HFFc6 (cell line): ENCODE measurements at regions not wholly inside any gene's neighbourhood (a gene's known extent, or its start where the extent isn't known, plus 50 kb on each side); places are given as distances from the start of the nearest gene placed in this dataset.

ENCODE experiments used
- DNase-seq: peaks from one replicate; pipeline ENCODE4 v3.0.0-alpha.2; 2018
- H3K27ac Mint-ChIP-seq: 2 replicates; pipeline ENCODE4 v1.8.0; 2020; ENCODE audit warnings: mild to moderate bottlenecking, mixed read lengths
- H3K27me3 Mint-ChIP-seq: 2 replicates; pipeline ENCODE4 v1.8.0; 2021; ENCODE audit warnings: mild to moderate bottlenecking, moderate library complexity, mixed read lengths; ENCODE audit not compliant: insufficient read depth
- H3K36me3 Mint-ChIP-seq: 2 replicates; pipeline ENCODE4 v1.8.0; 2021; ENCODE audit warnings: low read depth, mixed read lengths
- H3K4me1 Mint-ChIP-seq: 2 replicates; pipeline ENCODE4 v1.8.0; 2020; ENCODE audit warnings: low read depth, mixed read lengths
- H3K4me3 Mint-ChIP-seq: 2 replicates; pipeline ENCODE4 v1.8.0; 2020; ENCODE audit warnings: mild to moderate bottlenecking, moderate library complexity, mixed read lengths
- H3K9me3 Mint-ChIP-seq: 2 replicates; pipeline ENCODE4 v1.8.0; 2020; ENCODE audit warnings: mild to moderate bottlenecking, mixed read lengths
- TF ChIP-seq, protein P1 (sequence below): fragments of 200-600 bp; sonication (generic); IDR thresholded peaks from 2 replicates; pipeline ENCODE4 v1.5.0; 2021; ENCODE audit warnings: antibody characterized with exemption, mild to moderate bottlenecking

DNA sequence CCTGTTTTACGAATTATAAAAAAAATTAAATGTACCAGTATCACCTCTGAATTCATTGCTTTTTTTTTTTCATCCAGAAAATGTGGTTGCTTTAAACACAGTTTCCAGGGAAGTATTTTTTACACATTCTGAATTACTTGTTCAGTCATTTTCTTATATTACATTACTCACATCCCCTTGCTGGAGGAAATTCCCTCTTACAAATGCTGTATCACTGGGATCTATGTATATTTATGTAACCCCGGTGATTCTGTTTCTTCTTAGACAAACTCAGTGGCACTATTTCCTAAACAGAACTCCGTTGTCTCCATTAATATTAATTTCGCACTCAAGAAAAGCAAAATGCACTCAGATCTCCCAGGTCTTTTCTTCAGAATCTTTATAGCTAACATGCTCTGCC is 1078.5 kb upstream of the ZEB2 start:
- Mint-ChIP-seq H3K4me1 (peaks cover 89% of the 10 kb centered on the region), H3K4me3 (no peak overlapping the region)
- TF ChIP-seq, protein P1, sequence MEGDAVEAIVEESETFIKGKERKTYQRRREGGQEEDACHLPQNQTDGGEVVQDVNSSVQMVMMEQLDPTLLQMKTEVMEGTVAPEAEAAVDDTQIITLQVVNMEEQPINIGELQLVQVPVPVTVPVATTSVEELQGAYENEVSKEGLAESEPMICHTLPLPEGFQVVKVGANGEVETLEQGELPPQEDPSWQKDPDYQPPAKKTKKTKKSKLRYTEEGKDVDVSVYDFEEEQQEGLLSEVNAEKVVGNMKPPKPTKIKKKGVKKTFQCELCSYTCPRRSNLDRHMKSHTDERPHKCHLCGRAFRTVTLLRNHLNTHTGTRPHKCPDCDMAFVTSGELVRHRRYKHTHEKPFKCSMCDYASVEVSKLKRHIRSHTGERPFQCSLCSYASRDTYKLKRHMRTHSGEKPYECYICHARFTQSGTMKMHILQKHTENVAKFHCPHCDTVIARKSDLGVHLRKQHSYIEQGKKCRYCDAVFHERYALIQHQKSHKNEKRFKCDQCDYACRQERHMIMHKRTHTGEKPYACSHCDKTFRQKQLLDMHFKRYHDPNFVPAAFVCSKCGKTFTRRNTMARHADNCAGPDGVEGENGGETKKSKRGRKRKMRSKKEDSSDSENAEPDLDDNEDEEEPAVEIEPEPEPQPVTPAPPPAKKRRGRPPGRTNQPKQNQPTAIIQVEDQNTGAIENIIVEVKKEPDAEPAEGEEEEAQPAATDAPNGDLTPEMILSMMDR: no peak

DNA sequence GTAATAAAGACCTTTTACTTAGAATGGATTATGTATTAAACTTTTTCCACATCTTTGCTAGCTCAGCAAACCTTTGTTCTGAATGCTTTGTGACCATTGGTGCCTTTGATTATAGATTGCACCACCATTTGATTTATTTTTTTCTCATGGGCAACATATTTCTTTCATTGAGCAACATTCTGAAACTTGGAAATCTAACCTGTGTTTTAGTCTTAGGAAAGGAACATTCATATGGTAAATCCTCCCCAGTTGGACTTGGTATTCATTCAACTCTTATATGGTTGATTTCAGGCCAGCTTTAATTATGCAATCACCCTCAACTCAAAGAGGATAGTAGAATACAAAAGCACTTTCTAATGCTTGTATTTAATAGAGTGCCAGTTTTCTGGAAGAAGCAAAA is 1077.9 kb upstream of the ZEB2 start:
- Mint-ChIP-seq H3K27ac (no peak overlapping the region), H3K36me3 (no peaks in the 10 kb centered on the region), H3K27me3 (no peaks in the 10 kb centered on the region), H3K9me3 (no peaks in the 10 kb centered on the region), H3K4me1 (peaks cover 95% of the 10 kb centered on the region), H3K4me3 (no peak overlapping the region)
- TF ChIP-seq, protein P1: no peak
- no peak for DNase-seq

More for the DNA sequence above, 1078.5 kb upstream of the ZEB2 start:
- H3K9me3 Mint-ChIP-seq: no peaks in the 10 kb centered on the region
- H3K27me3 Mint-ChIP-seq: no peaks in the 10 kb centered on the region
- peak overlapping the region; percentile 69 for H3K27ac Mint-ChIP-seq
- H3K36me3 Mint-ChIP-seq: peaks cover 4% of the 10 kb centered on the region; the same call in 1 of the 2 replicates
- DNase-seq: peak; percentile 59

DNA sequence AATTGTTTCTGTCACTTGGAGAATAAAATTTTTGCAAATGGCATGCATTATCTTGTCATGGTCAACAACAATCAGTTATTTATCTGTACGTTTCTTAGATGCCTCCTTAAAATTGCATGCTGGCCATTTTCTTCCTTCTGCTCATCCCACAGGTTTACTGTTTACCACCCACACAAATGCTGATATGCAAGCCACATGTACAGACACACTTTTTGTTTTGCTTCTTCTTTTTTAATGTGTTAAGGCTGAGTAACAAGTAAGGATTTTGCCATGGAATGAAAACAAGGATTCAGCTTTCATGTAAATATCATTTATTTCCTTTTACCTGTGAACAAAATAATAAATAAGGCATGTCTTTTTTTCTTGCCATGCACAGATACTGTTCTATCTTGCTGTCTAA is 1077.1 kb upstream of the ZEB2 start:
- Mint-ChIP-seq H3K4me1 (peaks cover 100% of the 10 kb centered on the region), H3K36me3 (no peaks in the 10 kb centered on the region), H3K27me3 (no peaks in the 10 kb centered on the region)

DNA sequence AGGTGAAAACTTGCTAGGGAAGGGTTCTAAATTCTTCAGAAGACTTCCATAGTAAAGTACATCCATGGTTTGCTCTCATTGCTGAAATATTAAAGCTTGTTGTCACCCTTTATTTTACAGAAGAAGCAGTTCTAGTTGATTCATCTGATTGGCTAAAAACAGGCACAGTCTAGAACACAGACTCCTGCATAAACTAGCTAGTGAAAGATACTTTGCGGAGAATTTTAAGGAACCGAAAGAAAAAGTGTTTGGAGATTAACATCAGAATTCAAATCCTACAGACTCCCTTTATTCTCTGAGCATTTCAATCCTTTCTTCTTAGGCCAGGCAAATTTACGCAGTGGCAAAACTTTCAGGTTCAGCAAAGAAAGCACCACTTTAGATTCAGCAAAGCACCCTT is 1076.5 kb upstream of the ZEB2 start:
- DNase-seq: no peak
- H3K4me3 Mint-ChIP-seq: no peak overlapping the region
- H3K36me3 Mint-ChIP-seq: no peaks in the 10 kb centered on the region
- H3K27ac Mint-ChIP-seq: no peak overlapping the region; the same call in 1 of the 2 replicates
- TF ChIP-seq, protein P1: no peak
- H3K9me3 Mint-ChIP-seq: no peaks in the 10 kb centered on the region
- peaks cover 100% of the 10 kb centered on the region for H3K4me1 Mint-ChIP-seq
- no peaks in the 10 kb centered on the region for H3K27me3 Mint-ChIP-seq

More for the DNA sequence above, 1077.1 kb upstream of the ZEB2 start:
- H3K9me3 Mint-ChIP-seq: no peaks in the 10 kb centered on the region
- H3K4me3 Mint-ChIP-seq: no peak overlapping the region
- no peak overlapping the region for H3K27ac Mint-ChIP-seq
- TF ChIP-seq, protein P1: no peak
- DNase-seq: no peak

DNA sequence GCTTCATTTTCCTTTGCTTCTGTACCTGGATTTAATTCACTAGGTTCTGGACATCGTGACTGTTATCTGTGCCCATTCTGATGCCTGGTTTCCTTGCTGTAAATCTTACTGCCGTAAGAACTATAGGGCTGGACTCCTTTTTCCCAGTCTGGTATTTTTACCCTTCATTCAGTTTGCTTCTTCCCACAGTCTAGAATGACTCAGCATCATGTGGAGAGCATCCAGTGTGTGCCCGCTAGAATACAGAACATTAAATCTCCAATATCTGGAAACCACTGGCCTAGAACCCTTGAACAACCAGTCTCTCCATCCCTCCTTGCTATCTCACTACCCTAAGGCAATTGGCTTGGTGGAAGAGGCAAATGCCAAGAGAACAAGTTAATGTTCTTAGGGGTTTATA is 1075.4 kb upstream of the ZEB2 start:
- no peaks in the 10 kb centered on the region for H3K9me3 Mint-ChIP-seq
- DNase-seq: no peak

More for the DNA sequence above, 1075.4 kb upstream of the ZEB2 start:
- Mint-ChIP-seq H3K4me3 (no peak overlapping the region; the same call in 1 of the 2 replicates), H3K27me3 (no peaks in the 10 kb centered on the region), H3K36me3 (no peaks in the 10 kb centered on the region), H3K4me1 (peaks cover 96% of the 10 kb centered on the region), H3K27ac (peak overlapping the region; percentile 89)
- TF ChIP-seq, protein P1: no peak
